M059J (cell line): ENCODE measurements at regions not wholly inside any gene's neighbourhood (a gene's known extent, or its start where the extent isn't known, plus 50 kb on each side); places are given as distances from the start of the nearest gene placed in this dataset.

Experiments used
- DNase-seq: peaks from one replicate; pipeline ENCODE4 v3.0.0-alpha.2; 2012; ENCODE audit warnings: low read depth

DNA sequence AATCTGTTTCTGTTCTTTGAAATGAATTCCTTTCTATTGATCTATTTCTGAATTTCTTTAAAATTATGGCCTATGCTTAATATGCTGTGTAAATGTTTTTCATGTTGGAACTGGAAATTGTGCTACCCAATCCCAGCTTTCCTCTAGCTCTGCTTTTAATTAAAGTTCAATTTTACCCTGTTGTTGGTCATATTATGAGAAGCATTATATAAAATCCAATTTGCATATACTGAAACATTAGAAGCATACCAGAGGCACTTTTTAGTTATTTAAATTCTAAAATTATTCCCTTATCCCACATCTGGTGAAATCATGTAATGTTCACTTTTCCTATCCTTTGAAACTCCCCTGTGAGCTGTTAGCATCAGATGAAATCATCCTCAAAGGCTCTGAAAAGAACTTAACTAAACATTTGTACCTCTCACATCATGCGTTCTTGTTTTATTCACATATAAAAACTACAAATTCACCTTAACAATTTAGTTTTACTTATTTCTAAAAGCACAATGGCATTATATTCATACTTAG lies 160.6 kb upstream of the COL21A1 start:
- no peak for DNase-seq

DNA sequence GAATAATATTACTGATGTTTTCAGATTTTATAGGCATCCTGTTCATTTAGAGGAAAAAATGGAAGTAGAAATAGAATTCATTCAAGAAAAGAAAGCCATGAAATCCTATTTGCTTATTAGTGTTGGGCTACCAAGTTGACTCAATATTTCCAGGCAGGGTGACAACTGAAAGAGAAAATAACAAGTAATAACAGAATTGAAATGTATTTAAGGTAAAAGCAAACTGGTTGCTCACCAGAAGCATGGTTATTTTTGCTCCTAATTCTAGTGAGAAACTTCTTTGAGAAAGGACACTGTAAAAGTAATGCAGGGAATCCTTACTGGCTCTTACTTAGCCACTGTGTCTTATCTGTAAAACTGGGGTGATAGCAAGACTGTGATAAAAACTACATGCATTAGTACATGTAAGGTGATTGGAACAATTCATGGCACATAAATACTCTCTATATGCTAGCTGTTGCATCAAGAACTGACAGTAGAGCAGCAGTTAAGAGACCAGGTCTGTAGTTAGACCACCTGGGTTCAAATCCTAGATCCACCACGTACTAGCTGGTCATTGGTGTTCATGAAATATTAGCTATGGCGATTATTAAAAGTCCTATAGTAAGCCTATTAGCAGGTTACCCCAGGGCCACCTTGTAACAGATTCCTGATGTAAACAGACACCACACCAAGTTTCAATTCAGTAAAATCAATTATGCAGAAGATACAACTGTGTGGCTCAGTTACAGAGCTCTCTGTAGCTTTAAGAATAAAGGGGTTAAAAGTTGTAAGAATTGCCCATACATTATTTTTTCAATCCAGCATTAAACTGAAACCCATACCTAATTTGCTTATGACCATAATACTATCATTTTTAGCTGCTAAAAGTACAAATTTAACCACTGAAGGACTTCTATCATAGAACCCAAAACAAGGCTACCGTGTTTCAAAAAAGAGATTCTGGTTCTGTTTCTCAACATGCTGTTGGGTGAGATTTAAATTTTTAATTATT lies 159.2 kb upstream of the COL21A1 start:
- DNase-seq = no peak

DNA sequence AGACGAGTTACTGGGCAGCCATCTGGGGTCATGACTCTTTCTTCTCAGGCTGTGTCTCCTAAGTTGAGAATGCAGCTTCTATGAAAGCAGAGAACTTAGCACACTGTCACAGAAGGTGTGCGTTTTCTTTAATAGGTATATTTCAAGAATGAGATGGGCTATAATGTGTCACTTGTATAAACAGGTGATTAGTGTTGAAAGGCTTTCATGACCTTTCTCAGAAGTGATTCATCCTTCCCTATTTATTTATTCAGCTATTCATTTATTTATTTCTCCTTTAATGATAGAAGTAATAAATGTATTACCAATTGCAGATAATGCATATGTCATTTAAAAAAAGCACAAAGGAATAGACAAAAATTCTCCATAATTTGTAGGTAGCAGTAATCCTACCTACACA lies 157.2 kb upstream of the COL21A1 start:
- DNase-seq = no peak

DNA sequence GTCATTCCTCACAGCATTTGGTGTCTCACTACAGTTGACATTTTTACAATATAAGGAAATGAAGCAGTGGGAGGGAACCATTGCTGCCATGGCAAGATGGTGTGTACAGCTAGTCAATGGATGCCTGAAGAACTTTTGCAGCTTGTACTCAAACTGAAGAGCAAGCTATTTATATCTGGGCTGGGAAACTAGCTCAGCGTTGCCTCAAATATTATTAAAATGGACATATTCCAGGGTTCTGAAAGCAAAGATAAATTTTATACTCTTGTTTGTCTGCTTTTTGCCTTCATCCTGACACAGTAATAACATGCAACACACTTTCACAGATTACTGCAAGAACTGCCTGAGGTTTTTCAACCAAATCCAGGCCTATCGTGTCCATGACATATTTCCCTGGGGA lies 156.4 kb upstream of the COL21A1 start:
- no peak for DNase-seq

DNA sequence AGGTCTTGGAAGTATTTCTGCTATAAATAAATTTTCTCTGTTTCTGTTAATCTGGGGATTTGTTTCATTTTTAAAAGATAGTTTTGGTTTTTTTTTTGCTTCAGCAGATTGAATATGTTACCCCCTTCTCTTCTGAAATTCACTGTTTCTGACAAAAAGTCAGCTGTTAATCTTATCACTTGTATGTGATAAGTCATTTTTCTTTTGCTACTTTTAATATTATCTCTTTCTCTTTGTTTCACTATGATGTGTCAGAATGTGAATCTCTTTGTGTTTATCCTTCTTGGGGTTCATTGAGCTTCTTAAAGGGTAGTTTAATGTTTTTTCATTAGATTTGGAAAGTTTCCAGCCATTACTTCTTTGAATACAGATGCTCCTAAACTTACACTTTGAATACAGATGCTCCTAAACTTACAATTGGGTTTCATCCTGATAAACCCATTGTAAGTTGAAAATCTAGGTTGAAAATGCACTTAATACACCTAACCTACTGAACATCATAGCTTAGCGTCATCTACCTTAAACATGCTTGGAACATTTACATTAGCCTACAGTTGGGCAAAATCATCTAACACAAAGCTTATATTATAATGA lies 154.2 kb upstream of the COL21A1 start:
- DNase-seq = no peak

DNA sequence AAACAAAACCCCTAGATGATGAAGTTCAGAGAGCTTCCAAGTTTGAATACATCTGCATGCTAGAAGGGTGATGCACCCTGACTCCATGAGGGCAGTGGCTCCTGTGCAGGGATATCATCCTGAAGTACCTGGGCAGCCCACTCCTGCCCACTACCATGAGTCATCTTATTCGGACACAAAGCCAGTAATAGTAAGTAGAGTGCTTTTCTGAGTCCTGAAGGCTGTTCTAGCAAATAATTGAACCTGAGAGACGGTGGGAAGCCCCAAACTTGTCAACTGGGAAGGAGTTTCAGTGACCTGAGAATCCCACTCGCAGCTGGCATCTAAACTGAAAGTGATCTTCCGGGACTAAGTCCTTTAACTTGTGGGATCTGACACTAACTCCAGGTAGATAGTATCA lies 152.9 kb upstream of the COL21A1 start:
- DNase-seq = no peak

DNA sequence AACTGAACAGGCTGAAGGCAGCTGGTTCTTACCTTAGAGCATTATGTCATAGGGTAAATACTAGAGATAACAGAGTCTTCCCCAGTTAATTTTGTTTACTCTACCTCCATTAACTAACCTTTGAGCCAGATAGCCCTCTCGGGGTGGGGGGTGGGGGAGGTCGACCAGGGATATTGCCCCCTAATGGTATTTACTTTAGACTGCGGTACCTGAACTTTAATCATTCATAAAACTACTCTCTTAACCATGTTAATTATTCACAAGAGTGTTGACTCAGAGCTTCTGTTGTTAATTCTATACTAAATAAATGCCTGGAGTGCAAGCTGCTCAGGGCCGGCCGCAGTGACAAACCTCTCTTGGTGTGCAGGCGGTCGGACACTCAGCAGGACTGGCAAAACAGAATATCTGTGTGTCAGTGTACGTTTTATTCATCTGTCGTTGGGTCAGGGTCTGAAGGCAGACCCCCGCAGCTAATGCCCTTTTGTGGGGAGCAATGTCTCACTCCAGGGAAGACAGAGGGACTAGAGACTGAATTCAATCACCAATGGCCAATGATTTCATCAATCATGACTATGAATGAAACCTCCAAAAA lies 152.4 kb upstream of the COL21A1 start:
- no peak for DNase-seq

DNA sequence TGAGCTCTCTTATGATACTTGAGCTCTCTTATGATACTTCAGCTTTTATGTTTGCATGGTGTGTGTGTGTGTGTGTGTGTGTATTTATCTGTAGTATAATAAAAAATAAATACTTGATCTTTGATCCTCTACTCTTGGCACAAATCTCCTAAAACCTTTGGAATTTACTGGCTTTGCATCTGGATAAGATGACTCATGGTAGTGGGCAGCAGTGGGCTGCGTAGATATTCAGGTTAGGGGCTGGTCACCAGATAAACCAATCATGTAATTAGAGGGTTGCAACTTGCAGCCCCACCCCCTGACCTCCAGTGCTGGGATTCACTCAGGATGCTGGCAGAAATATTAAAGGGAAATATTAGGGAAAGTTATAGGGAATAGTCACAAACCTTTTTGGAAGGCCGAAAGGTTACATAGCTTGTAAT lies 151.9 kb upstream of the COL21A1 start:
- DNase-seq = peak; percentile 41

DNA sequence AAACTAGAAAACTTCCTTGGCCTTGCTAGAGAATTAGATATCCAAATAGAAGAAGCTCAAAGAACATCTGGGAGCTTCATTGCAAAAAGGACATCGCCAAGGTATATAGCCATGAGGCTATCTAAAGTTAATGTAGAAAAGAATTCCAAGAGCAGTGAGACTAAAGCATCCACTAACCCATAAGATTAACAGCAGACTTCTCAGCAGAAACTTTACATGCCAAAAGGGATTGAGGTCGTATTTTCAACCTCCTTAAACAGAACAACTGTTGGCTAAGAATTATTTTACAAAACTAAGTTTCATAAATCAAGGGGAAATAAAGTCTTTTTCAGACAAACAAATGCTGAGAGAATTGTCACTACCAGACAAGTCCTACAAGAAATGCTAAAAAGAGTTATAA lies 149.1 kb upstream of the COL21A1 start:
- DNase-seq = no peak

DNA sequence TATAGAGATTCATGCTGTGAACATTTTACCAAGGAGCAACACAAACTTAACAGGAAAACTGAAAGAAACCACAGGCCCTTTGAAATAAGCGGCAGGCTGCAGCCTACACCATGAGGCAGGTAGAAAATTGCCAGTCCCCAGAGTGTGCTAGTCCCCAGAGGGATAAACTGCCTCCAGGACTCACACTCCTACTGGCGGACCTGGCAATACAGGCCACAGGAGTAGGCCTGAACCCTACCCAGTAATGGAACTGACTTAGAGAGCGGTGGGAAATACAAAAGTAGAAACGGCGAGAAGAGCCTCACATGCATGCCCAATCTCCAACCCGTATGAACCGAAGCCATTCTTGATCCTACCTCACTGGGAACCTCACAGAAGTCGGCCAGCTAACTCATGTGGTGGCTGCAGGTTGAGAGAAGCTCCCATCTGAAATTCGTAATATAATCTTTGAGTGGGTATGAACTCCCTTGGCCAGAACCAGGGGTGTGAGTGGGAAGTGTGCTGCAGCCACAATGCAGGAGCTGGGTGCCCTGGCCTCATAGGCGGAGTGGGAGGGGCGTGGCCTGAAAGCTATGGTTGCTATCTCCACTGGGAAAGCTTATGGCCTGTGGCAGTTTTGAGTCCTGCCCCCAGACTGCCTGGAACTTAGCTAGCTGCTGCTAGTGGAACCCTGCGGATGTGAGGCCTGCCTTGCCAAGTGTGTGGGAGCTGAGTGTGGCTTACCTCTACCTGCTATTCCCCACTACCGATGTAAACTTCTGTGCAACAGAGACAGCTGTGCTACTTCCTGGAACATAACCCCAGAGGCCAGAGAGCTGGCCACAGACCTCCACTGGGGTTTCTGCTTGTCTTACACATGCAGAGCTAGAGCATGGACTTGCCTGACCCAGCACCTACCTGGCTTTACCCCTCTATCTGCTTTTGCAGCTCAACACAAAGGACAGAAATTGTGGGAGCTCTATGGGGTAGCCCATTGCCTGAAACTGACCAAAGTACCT lies 146.5 kb upstream of the COL21A1 start:
- DNase-seq = no peak

DNA sequence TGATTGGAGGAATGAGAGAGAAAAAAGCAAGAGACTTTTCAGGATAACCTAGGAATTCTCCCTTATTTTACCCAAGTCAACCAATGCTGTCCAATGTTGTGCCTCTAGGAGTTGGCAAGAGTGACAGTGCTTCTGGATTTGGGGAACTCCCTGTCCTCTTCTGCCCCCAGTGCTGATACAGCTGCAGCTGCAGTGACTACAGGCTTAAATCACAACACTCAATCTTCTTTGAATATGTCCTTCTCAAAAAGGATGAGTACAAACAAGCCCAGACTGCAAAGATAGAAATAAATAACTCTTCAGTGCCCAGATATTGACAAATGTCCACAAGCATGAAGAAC lies 141.0 kb upstream of the COL21A1 start:
- no peak for DNase-seq

DNA sequence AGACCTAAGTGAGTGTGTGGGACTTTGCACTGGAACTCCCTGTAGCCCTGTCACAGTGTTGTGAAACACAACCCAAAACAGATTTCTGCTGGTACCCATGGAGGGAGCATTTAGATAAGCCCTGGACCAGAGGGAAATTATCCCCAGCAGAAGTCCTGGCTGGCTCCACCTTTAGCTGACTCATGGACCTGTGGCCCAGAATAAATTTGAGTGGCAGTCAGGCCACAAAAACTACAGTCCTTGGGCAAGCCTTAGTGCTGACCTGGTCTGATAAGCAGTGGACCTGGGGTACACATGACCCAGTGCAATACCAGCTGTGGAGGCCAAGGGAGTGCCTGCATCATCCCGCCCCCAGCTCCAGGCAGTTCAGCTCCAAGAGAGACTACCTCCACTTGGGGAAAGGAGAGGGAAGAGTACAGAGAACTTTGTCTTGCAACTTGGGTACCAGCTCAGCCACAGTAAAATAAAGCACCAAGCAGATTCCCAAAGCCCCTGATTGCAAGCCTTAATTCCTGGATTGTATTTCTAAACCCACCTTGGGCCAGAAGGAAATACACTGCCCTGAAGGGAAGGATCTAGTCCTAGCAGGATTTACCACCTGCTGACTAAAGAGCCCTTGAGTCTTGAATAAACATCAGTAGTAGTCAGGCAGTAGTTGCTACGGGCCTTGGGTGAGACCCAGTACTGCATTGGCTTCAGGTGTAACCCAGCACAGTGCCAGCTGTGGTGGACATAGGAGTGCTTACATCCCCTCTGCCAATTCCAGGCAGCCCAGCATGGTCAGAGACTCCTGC lies 140.4 kb upstream of the COL21A1 start:
- DNase-seq = peak; percentile 71

DNA sequence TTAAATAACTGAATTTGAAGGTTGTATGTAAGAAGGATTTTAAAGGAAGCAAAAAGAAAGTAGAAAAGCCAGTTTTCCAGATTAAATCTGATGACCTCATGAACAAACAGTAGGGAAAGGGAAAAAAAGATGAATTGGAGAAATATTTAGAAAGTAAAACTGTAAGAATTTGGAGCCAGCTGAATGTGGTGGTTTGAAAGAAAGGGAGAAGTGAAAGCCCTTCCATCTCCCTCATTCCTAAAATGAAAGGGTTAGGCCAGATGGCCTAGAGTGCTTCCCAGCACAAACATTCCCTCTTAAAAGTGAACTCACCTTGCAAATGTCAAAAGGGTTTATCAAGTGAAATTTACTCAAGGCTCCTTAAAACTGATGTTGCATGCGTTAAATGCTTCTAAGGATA lies 139.3 kb upstream of the COL21A1 start:
- DNase-seq = no peak

DNA sequence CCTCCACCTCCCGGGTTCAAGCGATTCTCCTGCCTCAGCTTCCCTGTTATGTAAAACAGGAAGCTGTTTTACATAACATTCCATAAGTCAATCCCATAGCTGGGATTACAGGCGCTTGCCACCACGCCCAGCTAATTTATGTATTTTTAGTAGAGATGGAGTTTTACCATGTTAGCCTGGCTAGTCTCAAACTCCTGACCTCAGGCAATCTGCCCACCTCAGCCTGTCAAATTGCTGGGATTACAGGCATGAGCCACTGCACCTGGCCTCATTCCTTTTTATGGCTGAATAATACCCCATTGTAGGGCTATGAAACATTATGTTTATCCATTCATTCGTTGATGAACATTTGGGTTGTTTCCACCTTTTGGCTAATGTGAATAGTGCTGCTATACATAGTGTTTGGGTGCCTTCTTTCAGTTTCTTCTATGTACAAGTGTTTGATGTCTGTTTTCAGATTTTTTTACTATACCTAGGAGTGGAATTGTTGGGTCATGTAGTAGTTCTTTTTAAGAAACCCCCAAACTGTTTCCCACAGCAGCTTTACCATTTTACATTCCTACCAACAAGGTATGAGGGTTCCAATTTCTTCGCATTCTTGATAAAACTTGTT lies 138.7 kb upstream of the COL21A1 start:
- DNase-seq = no peak

DNA sequence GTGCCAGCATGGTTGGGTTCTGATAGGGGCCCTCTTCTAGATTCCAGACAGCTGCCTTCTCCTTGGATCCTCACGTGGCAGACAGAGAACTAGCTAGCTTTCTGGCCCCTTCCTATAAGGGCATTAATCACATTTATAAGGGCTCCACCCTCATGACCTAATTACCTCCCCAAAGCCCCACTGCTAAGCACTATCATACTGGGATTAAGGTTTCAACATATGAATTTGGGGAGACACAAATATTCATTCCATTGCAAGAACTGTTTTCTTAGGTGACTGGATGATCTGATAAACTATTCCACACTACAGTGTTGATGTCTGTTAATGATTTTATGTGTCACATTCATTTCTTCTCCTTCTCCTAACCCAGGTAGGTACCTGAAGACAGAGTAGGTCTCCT lies 135.8 kb upstream of the COL21A1 start:
- no peak for DNase-seq

DNA sequence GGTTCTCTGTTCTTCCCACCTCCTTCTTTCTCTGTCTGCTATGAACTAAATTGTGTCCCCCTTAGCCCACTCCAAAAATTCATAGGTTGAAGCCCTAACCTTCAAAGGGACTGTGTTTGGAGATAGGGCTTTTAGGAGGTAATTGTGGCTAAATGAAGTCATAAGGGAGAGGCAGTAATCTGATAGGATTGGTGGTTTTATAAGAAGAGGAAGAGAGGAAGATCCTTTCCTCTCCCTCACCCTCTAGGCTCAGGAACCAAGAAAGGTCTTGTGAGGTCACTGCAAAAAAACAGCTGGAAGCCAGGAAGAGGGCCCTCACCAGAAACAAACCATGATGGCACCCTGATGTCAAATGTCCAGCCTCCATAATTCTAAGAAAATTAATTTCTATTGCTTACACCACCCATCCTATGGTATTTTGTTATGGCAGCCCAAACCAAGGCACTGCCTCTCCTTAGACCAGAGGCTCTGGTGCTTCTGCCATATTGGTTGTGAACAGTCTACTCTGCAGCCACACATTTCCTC lies 135.1 kb upstream of the COL21A1 start:
- DNase-seq = peak; percentile 37

DNA sequence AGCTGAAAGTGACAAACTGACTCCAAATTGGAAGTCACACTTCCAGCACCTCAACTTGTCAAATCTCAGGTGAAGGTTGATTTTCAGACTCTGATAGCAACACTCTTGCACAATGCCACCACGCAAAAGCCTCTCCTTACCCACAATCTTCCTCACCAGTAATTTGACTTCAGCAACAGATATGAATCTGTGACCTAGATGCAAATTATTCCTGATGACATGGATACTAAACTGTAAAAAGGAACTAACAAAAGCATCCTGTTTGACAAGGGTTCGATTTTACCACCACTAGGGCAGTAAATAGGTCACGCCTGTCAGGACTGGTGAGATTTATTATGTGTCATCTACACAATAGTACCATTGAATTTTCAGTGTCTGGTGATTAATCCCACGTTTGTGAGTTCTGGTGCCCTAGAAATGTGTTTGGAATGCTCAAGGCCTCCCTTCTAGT lies 134.4 kb upstream of the COL21A1 start:
- DNase-seq = peak; percentile 65

DNA sequence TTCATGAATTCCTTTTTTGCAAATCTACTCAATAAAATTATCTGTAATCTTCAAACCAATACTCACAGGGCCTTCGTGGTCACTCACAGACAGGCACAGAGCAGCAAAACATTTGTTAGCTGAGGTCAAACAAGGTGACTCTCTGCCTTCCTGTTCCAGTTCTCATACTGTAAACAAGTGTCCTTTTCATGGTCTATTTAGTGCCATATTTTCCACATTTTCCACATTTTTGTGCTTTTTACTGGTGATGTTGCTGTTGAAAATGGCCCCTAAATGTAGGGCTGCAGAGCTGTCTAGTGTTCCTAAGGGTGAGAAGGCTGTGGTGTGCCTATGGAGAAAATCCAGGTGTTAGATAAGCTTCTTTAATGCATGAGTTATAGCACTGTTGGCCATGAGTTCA lies 133.1 kb upstream of the COL21A1 start:
- peak; percentile 53 for DNase-seq

DNA sequence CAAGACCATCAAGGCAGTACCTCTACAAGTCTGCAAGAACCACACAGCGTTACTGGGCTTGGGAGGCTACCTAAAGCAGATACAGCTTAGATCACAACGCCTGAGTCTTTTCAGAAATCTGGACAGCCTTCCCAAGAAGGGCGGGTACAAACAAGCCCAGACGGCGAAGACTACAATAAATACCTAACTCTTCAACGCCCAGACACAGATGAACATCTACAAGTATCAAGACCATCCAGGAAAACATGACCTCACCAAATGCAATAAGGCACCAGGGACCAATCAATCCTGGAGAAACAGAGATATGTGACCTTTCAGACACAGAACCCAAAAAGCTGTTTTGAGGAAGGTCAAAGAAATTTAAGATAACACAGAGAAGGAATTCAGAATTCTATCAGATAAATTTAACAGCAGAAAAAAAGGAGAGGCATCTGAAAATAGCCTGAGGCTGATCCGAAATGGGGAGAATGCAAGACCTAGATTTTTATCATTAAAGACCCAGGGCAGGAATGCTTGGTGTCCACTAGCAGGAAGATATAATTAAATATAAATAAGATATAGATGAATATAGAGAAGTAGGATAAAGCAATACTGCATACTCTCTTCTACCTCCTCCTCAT lies 131.7 kb upstream of the COL21A1 start:
- DNase-seq = peak; percentile 23
